Type B pancreatic cell (in vitro differentiated cells): ENCODE measurements at regions not wholly inside any gene's neighbourhood (a gene's known extent, or its start where the extent isn't known, plus 50 kb on each side); places are given as distances from the start of the nearest gene placed in this dataset.

ENCODE experiments used
- DNase-seq: peaks from one replicate; pipeline ENCODE4 v3.0.0; 2021; ENCODE audit warnings: mixed read lengths; ENCODE audit not compliant: unreplicated experiment; ENCODE audit errors: extremely low spot score
- H3K27ac Mint-ChIP-seq: 2 replicates; pipeline ENCODE4 v1.8.0; 2021; ENCODE audit warnings: mild to moderate bottlenecking, mixed read lengths
- H3K27me3 Mint-ChIP-seq: 2 replicates; pipeline ENCODE4 v1.8.0; 2021; ENCODE audit warnings: mixed read lengths
- H3K36me3 Mint-ChIP-seq: 2 replicates; pipeline ENCODE4 v1.8.0; 2021; ENCODE audit warnings: mixed read lengths
- H3K4me1 Mint-ChIP-seq: one replicate; pipeline ENCODE4 v1.8.0; 2021; ENCODE audit warnings: mixed read lengths; ENCODE audit not compliant: unreplicated experiment
- H3K4me3 Mint-ChIP-seq: 2 replicates; pipeline ENCODE4 v1.8.0; 2021; ENCODE audit warnings: mild to moderate bottlenecking, mixed read lengths
- H3K9me3 Mint-ChIP-seq: 2 replicates; pipeline ENCODE4 v1.8.0; 2021; ENCODE audit warnings: mixed read lengths
- CTCF ChIP-seq: fragments of 200-600 bp; sonication (generic); conservative IDR thresholded peaks from 2 replicates; pipeline ENCODE4 v1.5.0; 2021; ENCODE audit warnings: antibody characterized with exemption, mild to moderate bottlenecking

- H3K4me3 Mint-ChIP-seq, result no peak overlapping the region
- no peaks in the 10 kb centered on the region for H3K9me3 Mint-ChIP-seq
- H3K27ac Mint-ChIP-seq, result no peak overlapping the region
- H3K27me3 Mint-ChIP-seq, result no peaks in the 10 kb centered on the region
- H3K4me1 Mint-ChIP-seq, result peaks cover 9% of the 10 kb centered on the region
- H3K36me3 Mint-ChIP-seq, result no peaks in the 10 kb centered on the region
- no peak for DNase-seq
- TF ChIP-seq CTCF, result no peak
Observed at GRCh38 chr2:19036091-19036490, 322.3 kb downstream of the OSR1 start.

GRCh38 chr2:19035238-19035637 lies 323.2 kb downstream of the OSR1 start:
- DNase-seq, result no peak
- H3K27ac Mint-ChIP-seq, result no peak overlapping the region
- H3K36me3 Mint-ChIP-seq, result no peaks in the 10 kb centered on the region
- H3K9me3 Mint-ChIP-seq, result no peaks in the 10 kb centered on the region
- H3K4me1 Mint-ChIP-seq, result peaks cover 10% of the 10 kb centered on the region
- no peaks in the 10 kb centered on the region for H3K27me3 Mint-ChIP-seq
- TF ChIP-seq CTCF, result no peak
- H3K4me3 Mint-ChIP-seq, result no peak overlapping the region

GRCh38 chr2:19033240-19033639 lies 325.2 kb downstream of the OSR1 start:
- no peak for TF ChIP-seq CTCF
- DNase-seq, result no peak
- Mint-ChIP-seq H3K27me3 (no peaks in the 10 kb centered on the region), H3K36me3 (no peaks in the 10 kb centered on the region), H3K9me3 (no peaks in the 10 kb centered on the region), H3K4me3 (no peak overlapping the region), H3K4me1 (peaks cover 17% of the 10 kb centered on the region), H3K27ac (no peak overlapping the region)

GRCh38 chr2:19031642-19032041 lies 326.8 kb downstream of the OSR1 start:
- no peak for TF ChIP-seq CTCF
- Mint-ChIP-seq H3K27ac (no peak overlapping the region), H3K9me3 (no peaks in the 10 kb centered on the region), H3K36me3 (no peaks in the 10 kb centered on the region), H3K27me3 (no peaks in the 10 kb centered on the region), H3K4me1 (peaks cover 22% of the 10 kb centered on the region), H3K4me3 (no peak overlapping the region)
- DNase-seq, result no peak

GRCh38 chr2:19029655-19030054 lies 328.8 kb downstream of the OSR1 start:
- Mint-ChIP-seq H3K4me1 (peaks cover 27% of the 10 kb centered on the region), H3K9me3 (no peaks in the 10 kb centered on the region), H3K36me3 (no peaks in the 10 kb centered on the region), H3K4me3 (no peak overlapping the region), H3K27me3 (no peaks in the 10 kb centered on the region), H3K27ac (no peak overlapping the region)
- DNase-seq, result no peak
- no peak for TF ChIP-seq CTCF
